ENCODE measurements at regions not wholly inside any gene's neighbourhood (a gene's known extent, or its start where the extent isn't known, plus 50 kb on each side); places are given as distances from the start of the nearest gene placed in this dataset.

GRCh38 chr18:8507361-8507760 is 101.9 kb upstream of the RAB12 start:
- intact Hi-C loops (cut with micrococcal nuclease) = no loop called here
- no peaks in the 10 kb centered on the region for H3K36me3 ChIP-seq (ENCODE audit: control insufficient read depth, insufficient read depth, low read length)
- Mint-ChIP-seq H3K36me3 (no peaks in the 10 kb centered on the region), H3K9me3 (no peaks in the 10 kb centered on the region), H3K27me3 (ENCODE audit: low read depth in 2 of 2) (peaks cover 0 to 7% of the 10 kb centered on the region in 2 donors), H3K27ac (no peak overlapping the region), H3K4me3 (no peak overlapping the region), H3K4me1 (no peaks in the 10 kb centered on the region)
- no peaks in the 10 kb centered on the region for H3K27me3 ChIP-seq (ENCODE audit: control insufficient read depth, insufficient read depth, low read length)
- no peak overlapping the region for H3K4me3 ChIP-seq (ENCODE audit: low read length)
- DNase-seq = no peak
- TF ChIP-seq CTCF (IDR thresholded peaks at IDR 0.05) = no peak
- 14% methylated on average over 1 of the region's 5 CpGs for WGBS (ENCODE audit: insufficient coverage)
- ATAC-seq = no peak
- no peaks in the 10 kb centered on the region for H3K4me1 ChIP-seq (ENCODE audit: control insufficient read depth, insufficient read depth, low read length)
- no peaks in the 10 kb centered on the region for H3K9me3 ChIP-seq (ENCODE audit: control insufficient read depth, insufficient read depth, low read length)
- H3K27ac ChIP-seq (ENCODE audit: low read length) = no peak overlapping the region

- no peaks in the 10 kb centered on the region for H3K36me3 ChIP-seq (ENCODE audit: control insufficient read depth, insufficient read depth, low read length)
- H3K4me1 Mint-ChIP-seq = no peaks in the 10 kb centered on the region
- H3K4me3 ChIP-seq (ENCODE audit: low read length) = no peak overlapping the region
- no peak overlapping the region for H3K27ac ChIP-seq (ENCODE audit: low read length)
- no peaks in the 10 kb centered on the region for H3K36me3 Mint-ChIP-seq
- no peaks in the 10 kb centered on the region for H3K9me3 ChIP-seq (ENCODE audit: control insufficient read depth, insufficient read depth, low read length)
- H3K4me3 Mint-ChIP-seq = no peak overlapping the region
- H3K27me3 ChIP-seq (ENCODE audit: control insufficient read depth, insufficient read depth, low read length) = no peaks in the 10 kb centered on the region
- H3K27me3 Mint-ChIP-seq (ENCODE audit: low read depth in 2 of 2) = peaks cover 0 to 7% of the 10 kb centered on the region in 2 donors
- no peaks in the 10 kb centered on the region for H3K4me1 ChIP-seq (ENCODE audit: control insufficient read depth, insufficient read depth, low read length)
- 83% methylated on average over 7 of the region's 10 CpGs for WGBS (ENCODE audit: insufficient coverage)
- ATAC-seq (no peak), DNase-seq (no peak)
- no peak overlapping the region for H3K27ac Mint-ChIP-seq
- no peaks in the 10 kb centered on the region for H3K9me3 Mint-ChIP-seq
- no peak for TF ChIP-seq CTCF (IDR thresholded peaks at IDR 0.05)
- intact Hi-C loops (cut with micrococcal nuclease) = no loop called here
Measured at GRCh38 chr18:8507915-8508705, 101.1 kb upstream of the RAB12 start.

GRCh38 chr18:8513249-8513648 is 96.0 kb upstream of the RAB12 start:
- Mint-ChIP-seq H3K27ac (no peak overlapping the region), H3K36me3 (no peaks in the 10 kb centered on the region), H3K27me3 (ENCODE audit: low read depth in 2 of 2) (peaks cover 5 to 8% of the 10 kb centered on the region in 2 donors), H3K4me1 (no peaks in the 10 kb centered on the region), H3K4me3 (no peak overlapping the region), H3K9me3 (no peaks in the 10 kb centered on the region)
- ATAC-seq (no peak), DNase-seq (no peak)
- Histone ChIP-seq H3K4me3 (ENCODE audit: low read length) (no peak overlapping the region), H3K9me3 (ENCODE audit: control insufficient read depth, insufficient read depth, low read length) (no peaks in the 10 kb centered on the region), H3K27me3 (ENCODE audit: control insufficient read depth, insufficient read depth, low read length) (no peaks in the 10 kb centered on the region), H3K4me1 (ENCODE audit: control insufficient read depth, insufficient read depth, low read length) (no peaks in the 10 kb centered on the region), H3K27ac (ENCODE audit: low read length) (no peak overlapping the region), H3K36me3 (ENCODE audit: control insufficient read depth, insufficient read depth, low read length) (no peaks in the 10 kb centered on the region)
- 93% methylated on average over 5 of the region's 5 CpGs for whole genome bisulfite sequencing (ENCODE audit: insufficient coverage)
- intact Hi-C loops (cut with micrococcal nuclease) = no loop called here
- no peak for TF ChIP-seq CTCF (IDR thresholded peaks at IDR 0.05)

GRCh38 chr18:8514409-8514808 is 94.8 kb upstream of the RAB12 start:
- ATAC-seq (no peak), DNase-seq (no peak)
- Mint-ChIP-seq H3K36me3 (no peaks in the 10 kb centered on the region), H3K4me3 (no peak overlapping the region), H3K27me3 (ENCODE audit: low read depth in 2 of 2) (peaks cover 5 to 8% of the 10 kb centered on the region in 2 donors), H3K9me3 (peaks cover 0 to under 1% of the 10 kb centered on the region in 2 donors), H3K4me1 (no peaks in the 10 kb centered on the region), H3K27ac (no peak overlapping the region)
- Histone ChIP-seq H3K36me3 (ENCODE audit: control insufficient read depth, insufficient read depth, low read length) (no peaks in the 10 kb centered on the region), H3K27me3 (ENCODE audit: control insufficient read depth, insufficient read depth, low read length) (no peaks in the 10 kb centered on the region), H3K4me3 (ENCODE audit: low read length) (no peak overlapping the region), H3K4me1 (ENCODE audit: control insufficient read depth, insufficient read depth, low read length) (no peaks in the 10 kb centered on the region), H3K27ac (ENCODE audit: low read length) (no peak overlapping the region), H3K9me3 (ENCODE audit: control insufficient read depth, insufficient read depth, low read length) (no peaks in the 10 kb centered on the region)
- WGBS (ENCODE audit: insufficient coverage) = 96% methylated on average over 4 of the region's 4 CpGs
- TF ChIP-seq CTCF (IDR thresholded peaks at IDR 0.05) = no peak
- intact Hi-C loops (cut with micrococcal nuclease) = no loop called here
